ENCODE measurements at regions not wholly inside any gene's neighbourhood (a gene's known extent, or its start where the extent isn't known, plus 50 kb on each side); places are given as distances from the start of the nearest gene placed in this dataset.
"Not testable (repeated sequence)": the region's sequence is repeated elsewhere in the genome, so short reads cannot be mapped to it uniquely, and the experiment has no call there.

DNA sequence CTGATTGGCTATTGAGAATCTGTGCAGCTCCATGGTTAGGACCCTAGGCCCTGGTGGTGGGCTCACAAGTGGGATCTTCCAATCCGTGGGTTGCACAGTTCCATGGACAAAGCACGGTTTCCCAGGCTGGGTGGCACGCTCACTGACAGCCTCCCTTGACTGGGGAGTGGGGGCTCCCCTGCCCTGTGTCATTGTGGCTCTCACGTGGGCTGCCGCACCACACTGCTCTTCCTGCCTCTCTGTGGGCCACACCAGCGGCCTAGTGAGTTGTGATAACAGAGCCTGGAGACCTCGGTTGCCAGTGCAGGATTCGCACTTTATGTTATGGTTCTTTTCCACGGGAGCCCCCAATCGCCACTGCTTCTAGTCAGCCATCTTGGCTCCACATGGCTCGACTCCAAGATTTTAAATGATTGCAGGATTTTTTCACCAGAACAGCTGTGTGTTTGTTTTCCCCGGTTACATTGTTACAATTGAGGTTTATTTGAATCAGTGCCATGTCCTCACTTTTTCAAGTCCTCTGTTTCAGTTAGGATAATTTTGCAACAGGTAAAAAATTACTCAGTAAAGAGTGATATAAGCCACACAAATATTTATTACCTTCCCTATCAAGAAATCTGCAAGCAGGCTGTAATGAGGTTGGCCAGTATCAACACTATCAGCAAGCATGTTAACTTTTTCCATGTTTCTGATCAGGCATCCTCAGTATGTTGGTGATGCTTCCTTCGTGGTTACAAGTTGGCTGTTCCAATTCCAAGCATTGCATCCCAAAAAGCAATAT, 253.8 kb downstream of the ZNF608 start:
- Mint-ChIP-seq H3K4me3 (no peak overlapping the region), H3K36me3 (ENCODE audit: low read depth) (peaks cover 8% of the 10 kb centered on the region)
- TF ChIP-seq, protein P1, sequence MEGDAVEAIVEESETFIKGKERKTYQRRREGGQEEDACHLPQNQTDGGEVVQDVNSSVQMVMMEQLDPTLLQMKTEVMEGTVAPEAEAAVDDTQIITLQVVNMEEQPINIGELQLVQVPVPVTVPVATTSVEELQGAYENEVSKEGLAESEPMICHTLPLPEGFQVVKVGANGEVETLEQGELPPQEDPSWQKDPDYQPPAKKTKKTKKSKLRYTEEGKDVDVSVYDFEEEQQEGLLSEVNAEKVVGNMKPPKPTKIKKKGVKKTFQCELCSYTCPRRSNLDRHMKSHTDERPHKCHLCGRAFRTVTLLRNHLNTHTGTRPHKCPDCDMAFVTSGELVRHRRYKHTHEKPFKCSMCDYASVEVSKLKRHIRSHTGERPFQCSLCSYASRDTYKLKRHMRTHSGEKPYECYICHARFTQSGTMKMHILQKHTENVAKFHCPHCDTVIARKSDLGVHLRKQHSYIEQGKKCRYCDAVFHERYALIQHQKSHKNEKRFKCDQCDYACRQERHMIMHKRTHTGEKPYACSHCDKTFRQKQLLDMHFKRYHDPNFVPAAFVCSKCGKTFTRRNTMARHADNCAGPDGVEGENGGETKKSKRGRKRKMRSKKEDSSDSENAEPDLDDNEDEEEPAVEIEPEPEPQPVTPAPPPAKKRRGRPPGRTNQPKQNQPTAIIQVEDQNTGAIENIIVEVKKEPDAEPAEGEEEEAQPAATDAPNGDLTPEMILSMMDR (IDR thresholded peaks at IDR 0.05; ENCODE audit: unreplicated experiment in 3 of 3), result no peak

DNA sequence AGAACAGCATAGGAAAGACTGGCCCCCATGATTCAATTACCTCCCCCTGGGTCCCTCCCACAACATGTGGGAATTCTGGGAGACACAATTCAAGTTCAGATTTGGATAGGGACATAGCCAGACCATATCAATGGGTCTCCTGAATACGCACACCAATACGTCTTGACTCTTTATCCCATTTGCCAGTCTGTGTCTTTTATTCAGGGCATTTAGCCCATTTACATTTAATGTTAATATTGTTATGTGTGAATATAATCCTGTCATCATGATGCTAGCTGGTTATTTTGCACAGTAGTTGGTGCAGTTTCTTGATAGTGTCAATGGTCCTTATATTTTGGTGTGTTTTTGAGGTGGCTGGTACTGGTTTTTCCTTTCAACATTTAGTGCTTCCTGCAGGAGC, 256.1 kb downstream of the ZNF608 start:
- not testable (repeated sequence) for H3K27me3 Mint-ChIP-seq (ENCODE audit: low read depth); H3K27ac Mint-ChIP-seq; H3K36me3 Mint-ChIP-seq (ENCODE audit: low read depth); H3K4me1 Mint-ChIP-seq; H3K4me3 Mint-ChIP-seq
- H3K9me3 Mint-ChIP-seq, result peaks cover 47% of the 10 kb centered on the region

More for the DNA sequence above, 253.8 kb downstream of the ZNF608 start:
- Mint-ChIP-seq H3K4me1 (no peaks in the 10 kb centered on the region), H3K27me3 (ENCODE audit: low read depth) (peaks cover 6% of the 10 kb centered on the region), H3K9me3 (peaks cover 31% of the 10 kb centered on the region), H3K27ac (no peak overlapping the region)

DNA sequence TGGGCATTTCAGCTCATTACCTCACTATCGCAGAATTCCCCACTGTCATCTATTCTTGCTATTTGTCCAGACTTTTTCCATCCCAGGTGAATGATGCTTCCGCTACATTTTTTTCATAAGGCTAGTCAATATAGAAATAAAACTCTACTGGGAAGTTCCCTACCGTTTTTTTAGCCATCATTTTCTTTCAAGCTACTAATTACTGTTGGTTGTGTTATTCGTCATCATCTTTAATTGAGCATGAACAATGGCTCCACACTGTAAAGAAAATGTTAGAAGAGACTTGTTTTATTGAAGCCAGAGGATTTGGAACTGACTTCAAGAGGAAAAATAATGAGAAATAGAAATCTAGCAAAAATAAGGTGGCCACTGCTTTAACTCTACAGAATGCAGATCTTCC, 265.0 kb downstream of the ZNF608 start:
- Mint-ChIP-seq H3K27ac (no peak overlapping the region), H3K36me3 (ENCODE audit: low read depth) (no peaks in the 10 kb centered on the region), H3K27me3 (ENCODE audit: low read depth) (no peaks in the 10 kb centered on the region), H3K4me1 (no peaks in the 10 kb centered on the region), H3K4me3 (no peak overlapping the region), H3K9me3 (peaks cover 10% of the 10 kb centered on the region)
- TF ChIP-seq, protein P1 (IDR thresholded peaks at IDR 0.05; ENCODE audit: unreplicated experiment in 3 of 3), result no peak

DNA sequence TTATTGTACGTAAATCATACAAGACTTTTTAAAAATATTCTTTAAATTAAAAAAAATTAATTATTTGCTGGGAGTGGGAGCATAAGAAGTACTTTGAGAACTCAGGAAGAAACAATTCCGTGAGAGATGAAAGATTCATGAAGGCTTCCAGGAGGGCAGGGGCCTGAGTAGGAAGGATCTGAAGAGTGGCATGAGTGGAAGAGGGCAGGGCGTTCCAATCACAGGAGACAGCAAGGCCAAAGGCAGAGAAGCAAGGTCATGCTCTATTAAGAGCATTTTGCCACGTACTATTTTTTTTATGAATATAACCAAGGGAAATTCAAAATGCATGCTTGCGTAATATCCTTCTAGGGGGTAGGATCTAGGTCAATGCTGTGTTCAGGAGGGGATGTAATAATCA, 265.5 kb downstream of the ZNF608 start:
- TF ChIP-seq, protein P1 (IDR thresholded peaks at IDR 0.05; ENCODE audit: unreplicated experiment in 3 of 3), result no peak

DNA sequence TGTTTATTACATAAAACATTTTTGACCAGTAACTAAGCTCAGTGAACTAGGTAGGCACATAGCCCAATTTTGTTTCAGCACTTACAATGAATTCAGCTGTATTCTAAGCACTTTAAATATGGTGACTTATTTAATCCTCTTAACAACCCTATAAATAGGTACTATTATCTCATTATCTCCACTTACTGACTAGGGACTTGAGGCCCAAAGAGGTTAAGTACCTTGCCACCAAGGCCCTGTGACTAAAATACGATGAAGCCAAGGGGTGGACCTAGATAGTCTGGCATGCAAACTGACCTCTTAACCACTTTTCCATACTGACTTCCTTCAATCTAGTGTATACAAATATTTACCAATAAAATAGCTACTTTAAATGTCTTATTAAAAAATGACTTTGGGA, 266.4 kb downstream of the ZNF608 start:
- Mint-ChIP-seq H3K36me3 (ENCODE audit: low read depth) (no peaks in the 10 kb centered on the region), H3K27me3 (ENCODE audit: low read depth) (no peaks in the 10 kb centered on the region), H3K27ac (no peak overlapping the region), H3K4me1 (no peaks in the 10 kb centered on the region), H3K4me3 (no peak overlapping the region), H3K9me3 (peaks cover 5% of the 10 kb centered on the region)
- TF ChIP-seq, protein P1 (IDR thresholded peaks at IDR 0.05; ENCODE audit: unreplicated experiment in 3 of 3), result no peak

More for the DNA sequence above, 265.5 kb downstream of the ZNF608 start:
- no peaks in the 10 kb centered on the region for H3K27me3 Mint-ChIP-seq (ENCODE audit: low read depth)
- peaks cover 9% of the 10 kb centered on the region for H3K9me3 Mint-ChIP-seq
- no peaks in the 10 kb centered on the region for H3K4me1 Mint-ChIP-seq
- no peak overlapping the region for H3K4me3 Mint-ChIP-seq
- H3K27ac Mint-ChIP-seq, result no peak overlapping the region
- no peaks in the 10 kb centered on the region for H3K36me3 Mint-ChIP-seq (ENCODE audit: low read depth)

DNA sequence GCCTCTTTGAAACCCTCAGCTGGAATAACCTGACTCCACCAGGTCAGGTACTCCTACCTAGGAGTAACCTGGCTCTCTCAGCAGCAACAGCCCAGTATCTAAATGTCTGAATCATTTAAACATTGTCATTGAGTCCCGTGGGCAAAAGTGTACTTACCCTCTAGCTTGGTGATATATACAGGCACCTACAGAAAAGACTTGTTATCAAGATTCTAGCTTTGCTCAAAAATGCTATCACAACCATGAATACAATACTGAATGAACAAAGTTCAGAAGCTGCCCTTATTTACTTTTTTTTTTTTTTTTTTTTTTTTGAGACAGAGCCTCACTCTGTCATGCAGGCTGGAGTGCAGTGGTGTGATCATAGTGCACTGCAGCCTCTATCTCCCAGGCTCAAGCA, 268.2 kb downstream of the ZNF608 start:
- TF ChIP-seq, protein P1 (IDR thresholded peaks at IDR 0.05; ENCODE audit: unreplicated experiment in 3 of 3), result no peak
- H3K27me3 Mint-ChIP-seq (ENCODE audit: low read depth), result no peaks in the 10 kb centered on the region
- no peak overlapping the region for H3K27ac Mint-ChIP-seq
- H3K4me3 Mint-ChIP-seq, result no peak overlapping the region
- H3K36me3 Mint-ChIP-seq (ENCODE audit: low read depth), result no peaks in the 10 kb centered on the region
- H3K9me3 Mint-ChIP-seq, result peaks cover 2% of the 10 kb centered on the region
- peaks cover 6% of the 10 kb centered on the region for H3K4me1 Mint-ChIP-seq

Data from nephron (organoid).